ENCODE measurements at regions not wholly inside any gene's neighbourhood (a gene's known extent, or its start where the extent isn't known, plus 50 kb on each side); places are given as distances from the start of the nearest gene placed in this dataset.
A peak's percentile ranks its signal among the peaks of the same experiment; 100 is the strongest.
"Not testable (repeated sequence)": the region's sequence is repeated elsewhere in the genome, so short reads cannot be mapped to it uniquely, and the experiment has no call there.

GRCh38 chr13:31522396-31522795 is 216.9 kb upstream of the RXFP2 start:
- DNase-seq: no peak

GRCh38 chr13:31528176-31528575 is 211.2 kb upstream of the RXFP2 start:
- DNase-seq: no peak

GRCh38 chr13:31528758-31529157 is 210.6 kb upstream of the RXFP2 start:
- DNase-seq: no peak

GRCh38 chr13:31530922-31531321 is 208.4 kb upstream of the RXFP2 start:
- no peak for DNase-seq

GRCh38 chr13:31537052-31537451 is 202.3 kb upstream of the RXFP2 start:
- DNase-seq: no peak

GRCh38 chr13:31538067-31539042 is 201.0 kb upstream of the RXFP2 start:
- peak; percentile 6 for DNase-seq

GRCh38 chr13:31540281-31540680 is 199.0 kb upstream of the RXFP2 start:
- DNase-seq: no peak

GRCh38 chr13:31543190-31543589 is 196.1 kb upstream of the RXFP2 start:
- DNase-seq: no peak

GRCh38 chr13:31545616-31546015 is 193.7 kb upstream of the RXFP2 start:
- no peak for DNase-seq

- peak; percentile 13 for DNase-seq
Measured at GRCh38 chr13:31556376-31556775, 182.9 kb upstream of the RXFP2 start.

- not testable (repeated sequence) for DNase-seq
Measured at GRCh38 chr13:31584221-31584620, 155.1 kb upstream of the RXFP2 start.

GRCh38 chr13:31587698-31588266 is 151.5 kb upstream of the RXFP2 start:
- no peak for DNase-seq

GRCh38 chr13:31588316-31588715 is 151.0 kb upstream of the RXFP2 start:
- DNase-seq: no peak

- DNase-seq: no peak
Measured at GRCh38 chr13:31588893-31589292, 150.4 kb upstream of the RXFP2 start.

- DNase-seq: no peak
Measured at GRCh38 chr13:31591642-31592233, 147.6 kb upstream of the RXFP2 start.

GRCh38 chr13:31594056-31594455 is 145.3 kb upstream of the RXFP2 start:
- DNase-seq: no peak

- DNase-seq: no peak
Measured at GRCh38 chr13:31595563-31595962, 143.8 kb upstream of the RXFP2 start.

GRCh38 chr13:31598990-31599389 is 140.3 kb upstream of the RXFP2 start:
- DNase-seq: no peak

- DNase-seq: no peak
Measured at GRCh38 chr13:31605076-31605860, 134.1 kb upstream of the RXFP2 start.

GRCh38 chr13:31607531-31607930 is 131.8 kb upstream of the RXFP2 start:
- not testable (repeated sequence) for DNase-seq

- DNase-seq: not testable (repeated sequence)
Measured at GRCh38 chr13:31608780-31609179, 130.5 kb upstream of the RXFP2 start.

- DNase-seq: no peak
Measured at GRCh38 chr13:31610270-31610998, 128.9 kb upstream of the RXFP2 start.

Measured in NCI-H226 (cell line).